ENCODE measurements at regions not wholly inside any gene's neighbourhood (a gene's known extent, or its start where the extent isn't known, plus 50 kb on each side); places are given as distances from the start of the nearest gene placed in this dataset.

GRCh38 chr6:159331451-159331850, 162.3 kb downstream of the FNDC1 start:
- DNase-seq (no peak), ATAC-seq (ENCODE audit: low read depth) (no peak)
- Mint-ChIP-seq H3K27me3 (peaks cover 8% of the 10 kb centered on the region), H3K4me3 (no peak overlapping the region), H3K27ac (no peak overlapping the region), H3K9me3 (ENCODE audit: insufficient read depth) (peaks cover 12% of the 10 kb centered on the region), H3K4me1 (no peaks in the 10 kb centered on the region)
- Histone ChIP-seq H4K20me1 (ENCODE audit: control insufficient read depth, insufficient read depth, low read length, poor library complexity, severe bottlenecking) (no peaks in the 10 kb centered on the region), H3K4me1 (ENCODE audit: control insufficient read depth in 2 of 2, insufficient read depth in 2 of 2, low read length in 2 of 2) (no peaks in the 10 kb centered on the region), H3K9me3 (ENCODE audit: control extremely low read depth in 1 of 3, control insufficient read depth in 2 of 3, insufficient read depth in 1 of 3, low read length in 2 of 3) (peaks cover 0 to 8% (median 8%) of the 10 kb centered on the region in 3 donors), H3K27me3 (replicated peaks in 1 of 4; ENCODE audit: control extremely low read depth in 1 of 4, control insufficient read depth in 3 of 4, insufficient read depth in 4 of 4, low read length in 3 of 4) (no peaks in the 10 kb centered on the region), H3K9ac (ENCODE audit: low read length) (no peak overlapping the region), H2AFZ (ENCODE audit: insufficient read depth, low read depth, low read length, poor library complexity, severe bottlenecking) (no peak overlapping the region), H3K27ac (ENCODE audit: low read length in 2 of 2) (no peak overlapping the region), H3K4me3 (ENCODE audit: control extremely low read depth in 1 of 5, extremely low read depth in 1 of 5, insufficient read depth in 1 of 5, low read depth in 2 of 5, low read length in 4 of 5) (no peak overlapping the region), H3K4me2 (replicated peaks; ENCODE audit: low read depth, low read length, poor library complexity, severe bottlenecking) (no peak overlapping the region), H3K79me2 (ENCODE audit: control insufficient read depth, insufficient read depth, low read length) (no peaks in the 10 kb centered on the region), H3K36me3 (replicated peaks in 1 of 2; ENCODE audit: control extremely low read depth in 1 of 2, control insufficient read depth in 1 of 2, extremely low read depth in 1 of 2, insufficient read depth in 2 of 2, low read length in 1 of 2) (no peaks in the 10 kb centered on the region)
- intact Hi-C loops (cut with micrococcal nuclease): no loop called here
- ChIA-PET POLR2A (no interaction called here), CTCF (no interaction called here)
- WGBS (ENCODE audit: insufficient coverage): no CpG with 5 or more reads among the region's 2 CpGs
- TF ChIP-seq EZH2 (IDR thresholded peaks at IDR 0.05; ENCODE audit: borderline replicate concordance, insufficient read depth, low read depth, low read length, poor library complexity, severe bottlenecking) (no peak), CTCF (IDR thresholded peaks at IDR 0.05) (no peak)

GRCh38 chr6:159329081-159329480, 159.9 kb downstream of the FNDC1 start:
- no peak for ATAC-seq (ENCODE audit: low read depth)

More at GRCh38 chr6:159329081-159329480, 159.9 kb downstream of the FNDC1 start:
- Mint-ChIP-seq H3K27me3 (peaks cover 3% of the 10 kb centered on the region), H3K4me3 (no peak overlapping the region), H3K27ac (no peak overlapping the region), H3K9me3 (ENCODE audit: insufficient read depth) (peaks cover 7% of the 10 kb centered on the region), H3K4me1 (no peaks in the 10 kb centered on the region)
- 60% methylated on average over 1 of the region's 4 CpGs for WGBS (ENCODE audit: insufficient coverage)
- peaks cover 0 to 6% (median 2%) of the 10 kb centered on the region in 3 donors for H3K9me3 ChIP-seq (ENCODE audit: control extremely low read depth in 1 of 3, control insufficient read depth in 2 of 3, insufficient read depth in 1 of 3, low read length in 2 of 3)
- H3K4me2 ChIP-seq (replicated peaks; ENCODE audit: low read depth, low read length, poor library complexity, severe bottlenecking): no peak overlapping the region
- H2AFZ ChIP-seq (ENCODE audit: insufficient read depth, low read depth, low read length, poor library complexity, severe bottlenecking): no peak overlapping the region
- no peak for DNase-seq
- TF ChIP-seq CTCF (IDR thresholded peaks at IDR 0.05) (no peak), EZH2 (IDR thresholded peaks at IDR 0.05; ENCODE audit: borderline replicate concordance, insufficient read depth, low read depth, low read length, poor library complexity, severe bottlenecking) (no peak)
- H3K4me1 ChIP-seq (ENCODE audit: control insufficient read depth in 2 of 2, insufficient read depth in 2 of 2, low read length in 2 of 2): no peaks in the 10 kb centered on the region
- no peak overlapping the region for H3K27ac ChIP-seq (ENCODE audit: low read length in 2 of 2)
- H3K9ac ChIP-seq (ENCODE audit: low read length): no peak overlapping the region
- ChIA-PET CTCF (no interaction called here), POLR2A (no interaction called here)
- H3K36me3 ChIP-seq (replicated peaks in 1 of 2; ENCODE audit: control extremely low read depth in 1 of 2, control insufficient read depth in 1 of 2, extremely low read depth in 1 of 2, insufficient read depth in 2 of 2, low read length in 1 of 2): no peaks in the 10 kb centered on the region
- no peaks in the 10 kb centered on the region for H3K79me2 ChIP-seq (ENCODE audit: control insufficient read depth, insufficient read depth, low read length)
- no peak overlapping the region for H3K4me3 ChIP-seq (ENCODE audit: control extremely low read depth in 1 of 5, extremely low read depth in 1 of 5, insufficient read depth in 1 of 5, low read depth in 2 of 5, low read length in 4 of 5)
- no peaks in the 10 kb centered on the region for H4K20me1 ChIP-seq (ENCODE audit: control insufficient read depth, insufficient read depth, low read length, poor library complexity, severe bottlenecking)
- intact Hi-C loops (cut with micrococcal nuclease): no loop called here
- H3K27me3 ChIP-seq (replicated peaks in 1 of 4; ENCODE audit: control extremely low read depth in 1 of 4, control insufficient read depth in 3 of 4, insufficient read depth in 4 of 4, low read length in 3 of 4): no peaks in the 10 kb centered on the region

Measured in B cell (primary cell).